ENCODE measurements at regions not wholly inside any gene's neighbourhood (a gene's known extent, or its start where the extent isn't known, plus 50 kb on each side); places are given as distances from the start of the nearest gene placed in this dataset.

DNA sequence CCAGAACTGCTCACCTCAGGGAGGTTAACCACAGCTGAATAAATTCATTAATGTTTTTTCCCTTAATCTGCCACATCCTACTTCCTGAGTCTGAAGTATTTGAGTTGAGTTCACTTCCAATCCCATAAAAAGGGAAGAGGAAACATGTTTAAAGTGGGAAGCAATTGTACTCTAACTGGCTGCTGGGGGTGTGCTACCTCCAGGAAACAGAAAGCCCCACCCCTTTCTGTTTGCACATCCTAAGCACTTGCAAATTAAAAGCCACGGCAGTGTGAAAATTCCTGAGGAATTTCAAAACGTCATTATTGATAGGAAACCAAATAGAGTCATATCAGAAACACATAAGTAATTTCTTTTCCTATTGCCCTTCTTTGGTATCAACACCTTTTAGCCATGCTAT, 307.0 kb upstream of the NR5A2 start:
- no peak for DNase-seq

DNA sequence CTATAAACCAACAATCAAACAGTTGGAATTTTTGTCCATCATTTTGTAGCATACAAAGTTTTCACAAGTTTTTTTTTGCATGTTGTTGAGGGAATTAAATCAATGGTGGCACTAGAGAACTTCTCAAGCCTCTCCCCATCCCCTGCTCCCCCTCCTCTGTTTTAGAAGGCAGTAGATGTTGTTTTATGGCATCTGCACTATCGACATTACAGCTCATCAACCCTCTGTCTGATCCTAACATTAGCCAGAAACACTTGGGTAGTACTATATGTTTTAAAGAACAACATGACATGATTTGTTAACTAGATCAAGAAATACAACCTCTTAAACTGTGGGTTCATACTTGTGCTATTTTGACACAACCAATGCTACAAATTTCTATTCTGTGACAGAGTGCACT, 306.5 kb upstream of the NR5A2 start:
- no peak for DNase-seq

DNA sequence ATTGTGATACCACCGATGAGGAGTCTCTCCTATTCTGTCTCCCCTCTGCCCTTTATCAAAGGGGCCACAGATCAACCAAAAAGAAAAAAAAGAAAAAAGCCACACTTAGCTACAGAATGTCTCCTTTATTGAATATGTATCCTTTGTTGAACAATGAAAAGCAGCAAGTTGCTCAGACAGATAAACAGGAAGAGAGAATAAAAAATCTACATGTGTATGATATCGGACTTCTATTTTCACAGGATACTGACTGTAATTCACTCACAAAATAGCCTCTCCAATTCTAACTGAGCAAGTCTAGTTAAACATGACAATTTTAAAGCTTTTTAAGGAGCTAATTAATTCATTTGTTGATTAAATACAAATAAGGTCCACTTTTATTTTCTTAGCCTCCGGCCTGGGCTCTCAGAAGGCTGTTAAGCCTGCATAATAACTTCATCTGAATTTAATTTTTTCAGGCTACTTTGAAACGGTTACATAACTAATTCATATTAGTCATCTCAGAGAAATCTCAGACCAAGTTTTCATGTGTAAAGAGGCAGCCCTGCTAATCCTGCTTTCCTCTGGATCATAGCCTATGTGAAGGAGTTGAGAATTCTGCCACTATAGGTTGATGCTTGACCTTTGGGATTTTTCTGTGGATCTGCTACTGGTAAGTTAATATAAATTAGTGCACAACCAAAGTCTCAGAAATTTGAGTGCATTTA, 304.1 kb upstream of the NR5A2 start:
- no peak for DNase-seq

DNA sequence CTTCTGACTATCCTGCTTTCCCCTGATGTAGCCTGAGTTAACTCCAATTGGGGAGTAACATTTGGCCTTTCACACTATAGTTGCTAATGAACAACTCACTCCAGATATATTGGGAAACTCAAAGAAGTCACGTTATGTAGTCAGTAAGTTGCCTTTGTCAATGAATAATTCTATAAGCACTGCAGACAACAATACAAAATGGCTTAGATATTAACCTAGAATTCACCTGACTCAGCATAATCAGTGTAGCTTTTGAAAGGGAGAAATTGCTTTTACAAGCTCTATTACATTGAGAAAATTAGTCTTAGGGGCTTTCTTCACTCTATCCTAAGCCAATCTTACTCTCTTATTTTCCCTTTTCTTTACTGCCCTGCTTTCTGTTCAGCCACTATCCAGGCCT, 303.5 kb upstream of the NR5A2 start:
- no peak for DNase-seq

DNA sequence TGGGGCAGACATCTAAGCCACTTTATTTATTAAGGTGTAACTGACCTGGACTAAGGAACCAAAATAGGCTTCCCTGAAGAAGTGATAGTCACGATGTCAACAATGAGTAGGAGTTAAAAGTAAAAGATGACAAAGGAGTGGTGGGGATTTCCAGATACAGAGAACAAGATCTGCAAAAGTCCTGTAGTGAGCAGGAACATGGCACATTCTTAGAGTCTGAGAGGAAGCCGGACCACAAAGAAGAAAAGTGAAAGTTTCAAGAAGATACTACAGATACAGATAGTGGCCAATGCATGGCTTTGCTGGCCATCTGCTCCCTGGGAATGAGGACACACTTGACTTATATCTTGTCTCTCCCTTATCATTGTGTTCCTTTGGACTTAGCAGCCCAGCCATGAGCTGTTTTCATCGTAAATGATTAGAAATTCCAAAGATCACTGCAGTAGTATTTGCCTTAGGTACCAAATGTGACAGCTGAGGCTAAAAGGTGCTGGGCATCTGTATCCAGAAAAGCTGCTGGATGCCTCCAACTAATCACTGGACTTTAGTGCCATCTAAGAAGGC, 302.4 kb upstream of the NR5A2 start:
- no peak for DNase-seq

DNA sequence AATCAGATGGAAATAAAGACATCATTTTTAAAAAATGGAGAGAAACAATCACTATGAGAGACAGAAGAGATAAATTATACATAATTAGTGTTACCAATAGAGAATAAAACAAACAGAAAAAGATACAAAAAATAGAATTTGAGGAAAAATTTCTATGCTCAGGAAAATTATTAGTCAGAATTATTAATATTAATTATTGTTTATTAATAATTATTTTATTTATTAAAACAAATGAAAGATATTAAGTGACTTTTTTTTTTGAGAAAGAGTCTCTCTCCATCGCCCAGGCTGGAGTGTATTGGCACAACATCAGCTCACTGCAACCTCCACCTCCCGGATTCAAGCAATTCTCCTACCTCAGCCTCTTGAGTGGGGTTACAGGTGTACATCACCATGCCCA, 299.8 kb upstream of the NR5A2 start:
- DNase-seq, result no peak

DNA sequence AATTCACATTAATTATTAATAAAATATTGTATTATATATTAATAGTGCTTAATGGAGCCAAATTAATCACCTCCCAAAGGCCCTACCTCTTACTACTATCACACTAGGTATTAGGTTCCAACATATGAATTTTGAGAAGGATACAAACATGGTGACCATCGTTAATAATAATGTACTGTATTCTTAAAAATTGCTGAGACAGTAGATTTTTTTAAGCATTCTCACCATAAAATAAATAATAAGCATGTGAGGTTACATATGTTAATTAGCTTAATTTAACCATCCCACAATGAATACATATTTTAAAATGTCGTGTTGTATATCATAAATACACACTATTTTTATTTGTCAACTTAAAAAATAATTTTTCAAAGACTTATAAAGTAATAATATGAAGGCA, 299.2 kb upstream of the NR5A2 start:
- DNase-seq, result no peak

DNA sequence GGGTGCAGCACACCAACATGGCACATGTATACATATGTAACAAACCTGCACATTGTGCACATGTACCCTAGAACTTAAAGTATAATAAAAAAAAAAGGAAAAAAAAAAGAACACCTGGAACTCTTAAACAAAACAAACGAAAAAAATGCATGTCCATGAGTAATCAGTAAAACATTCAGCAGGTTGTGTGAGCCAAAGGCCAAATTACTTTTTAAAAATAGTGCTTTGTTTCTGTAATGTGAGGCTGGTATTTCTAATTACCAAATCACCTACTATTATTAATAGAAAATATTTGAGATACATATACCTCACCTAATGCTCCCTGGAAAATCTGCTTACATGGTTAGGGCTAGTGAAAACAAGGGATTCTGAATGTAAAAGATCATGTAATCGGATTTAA, 294.4 kb upstream of the NR5A2 start:
- no peak for DNase-seq

DNA sequence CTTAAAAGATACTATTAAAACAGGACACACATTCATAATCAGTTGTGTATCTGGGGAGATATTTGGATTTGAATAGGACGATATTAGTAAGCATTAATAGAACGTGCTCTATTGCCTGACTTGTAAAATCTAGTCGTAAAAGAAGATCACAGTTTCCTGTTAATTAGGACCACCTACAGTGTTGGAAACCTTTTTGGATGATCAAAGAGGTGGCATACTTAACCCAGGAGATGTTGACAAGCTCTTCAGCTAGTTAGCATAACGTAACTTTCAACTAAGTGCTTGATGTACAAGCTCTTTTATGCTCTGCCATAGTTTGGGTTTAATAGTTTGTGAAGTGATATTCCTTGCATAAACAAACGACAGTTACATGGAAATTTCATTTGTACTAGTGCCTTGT, 293.3 kb upstream of the NR5A2 start:
- no peak for DNase-seq

DNA sequence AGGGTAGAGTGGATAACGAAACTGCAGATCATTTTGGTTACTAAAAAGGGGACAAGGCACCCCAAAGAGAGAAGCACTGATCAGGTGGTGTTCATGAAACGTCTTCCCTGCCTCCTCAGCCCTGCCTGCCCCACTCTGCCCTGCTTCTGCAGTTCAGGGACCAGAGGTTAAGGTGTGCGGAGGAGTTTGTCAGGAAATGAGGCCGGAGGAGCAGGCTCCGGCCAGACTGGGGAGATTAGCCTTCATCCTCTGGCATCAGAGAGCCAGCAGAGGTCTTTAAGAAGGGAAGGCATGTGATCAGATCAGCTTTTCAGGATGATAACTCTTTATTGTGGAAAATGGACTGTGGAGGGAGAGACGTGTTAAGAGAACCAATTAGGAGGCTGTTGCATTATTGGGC, 291.9 kb upstream of the NR5A2 start:
- DNase-seq, result no peak

DNA sequence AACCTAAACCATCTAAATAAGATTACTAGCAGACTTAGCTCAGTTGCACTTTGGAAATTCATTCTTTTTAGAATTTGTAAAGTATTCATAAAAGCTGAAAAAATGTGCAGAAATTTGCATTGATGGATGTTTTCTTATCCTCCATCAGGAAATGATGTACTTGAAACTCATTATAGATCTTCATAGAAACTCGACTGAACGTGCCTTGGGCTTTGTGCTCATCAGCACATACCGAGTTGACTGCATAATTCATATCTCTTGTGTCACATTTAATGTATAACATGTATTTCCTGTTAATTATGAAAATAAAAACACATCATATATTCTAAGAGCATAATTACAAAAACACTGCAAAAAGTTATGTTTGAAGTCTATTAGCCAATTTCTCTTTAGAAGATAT, 290.9 kb upstream of the NR5A2 start:
- DNase-seq, result no peak

DNA sequence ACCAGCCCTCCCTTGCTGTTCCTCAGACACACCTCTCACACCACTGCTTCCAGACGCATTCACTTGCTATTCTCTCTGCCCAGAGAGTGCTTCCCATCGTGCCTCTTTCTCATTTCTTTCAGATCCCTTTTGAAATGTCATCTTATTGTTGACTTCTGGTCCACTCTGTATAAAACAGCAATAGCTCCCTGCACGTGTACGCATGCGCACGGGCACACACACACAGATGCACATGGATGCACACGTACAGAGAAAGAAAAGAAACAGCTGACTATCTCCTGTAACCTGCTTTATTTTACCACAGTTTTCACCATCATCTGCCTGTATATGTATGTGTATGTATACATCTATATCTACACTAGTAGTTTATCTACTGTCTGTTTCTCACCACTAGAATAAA, 285.9 kb upstream of the NR5A2 start:
- DNase-seq, result no peak

DNA sequence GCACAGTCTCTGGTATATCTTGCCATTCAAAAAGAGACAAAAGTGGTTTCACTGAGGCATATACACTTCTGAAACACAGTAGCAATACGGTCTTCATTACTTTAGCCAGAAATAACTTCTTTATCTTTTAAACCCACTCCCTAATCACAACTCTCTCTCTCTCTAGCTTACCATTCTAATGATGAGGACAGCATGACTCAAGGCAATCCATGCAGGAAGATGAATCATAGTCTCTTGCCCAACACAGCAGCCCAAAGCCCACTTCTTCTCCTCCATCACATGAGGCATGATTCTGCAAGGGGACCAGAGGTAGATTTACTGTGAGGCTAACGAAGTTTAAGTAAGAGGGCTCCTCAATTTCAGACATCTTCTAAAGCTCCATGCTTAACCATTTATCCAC, 285.0 kb upstream of the NR5A2 start:
- DNase-seq, result no peak

DNA sequence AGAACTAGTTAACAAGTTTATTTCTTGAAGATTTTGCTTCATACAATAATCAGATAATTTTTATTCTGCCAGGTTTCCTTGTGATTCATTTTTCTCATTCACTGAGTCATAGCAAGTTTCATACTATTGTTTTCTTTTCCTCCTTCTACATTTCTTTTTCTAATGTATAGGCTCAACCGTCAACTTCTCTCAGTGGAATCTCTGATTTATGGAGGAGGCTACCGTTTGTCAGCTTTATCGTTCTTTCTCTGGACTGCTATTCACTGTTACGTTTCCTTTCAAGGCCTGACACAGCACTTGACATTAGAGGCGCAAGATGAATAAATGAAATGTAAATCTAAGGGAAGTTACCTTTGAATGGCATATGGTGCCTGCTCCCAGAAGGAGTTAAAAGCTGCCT, 284.3 kb upstream of the NR5A2 start:
- DNase-seq, result no peak

DNA sequence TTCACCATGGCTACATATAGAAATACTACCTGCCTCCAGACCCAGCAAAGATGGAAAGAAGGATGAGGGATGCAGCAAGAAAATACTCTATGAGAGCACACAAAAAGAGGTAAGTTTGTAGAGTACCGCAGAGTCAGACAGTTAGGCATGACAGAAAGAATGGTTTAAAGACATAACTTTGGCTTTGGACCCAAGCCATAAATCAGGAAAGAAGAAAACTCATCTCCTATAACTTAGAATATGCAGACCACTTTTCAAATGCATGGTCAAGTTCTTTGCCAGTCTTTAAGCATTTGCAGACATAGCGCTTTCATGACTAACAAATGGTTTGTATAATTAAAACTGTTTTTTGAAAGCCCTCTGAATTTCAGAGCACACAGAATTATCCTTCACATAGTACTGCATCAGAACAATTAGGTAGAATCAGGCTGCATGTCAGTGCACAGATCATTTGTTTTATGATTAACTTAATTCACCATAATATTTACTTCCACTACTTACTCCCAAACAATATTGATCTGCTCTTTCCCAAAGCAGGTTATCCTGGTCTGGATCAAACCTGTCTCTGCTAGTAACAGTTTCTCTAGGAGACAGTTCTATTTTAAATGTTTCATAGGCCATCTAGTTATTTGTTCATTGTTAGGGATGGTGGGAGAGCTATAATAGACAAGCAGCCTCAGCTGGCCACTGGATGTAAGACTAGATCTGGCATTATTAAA, 280.7 kb upstream of the NR5A2 start:
- no peak for DNase-seq

DNA sequence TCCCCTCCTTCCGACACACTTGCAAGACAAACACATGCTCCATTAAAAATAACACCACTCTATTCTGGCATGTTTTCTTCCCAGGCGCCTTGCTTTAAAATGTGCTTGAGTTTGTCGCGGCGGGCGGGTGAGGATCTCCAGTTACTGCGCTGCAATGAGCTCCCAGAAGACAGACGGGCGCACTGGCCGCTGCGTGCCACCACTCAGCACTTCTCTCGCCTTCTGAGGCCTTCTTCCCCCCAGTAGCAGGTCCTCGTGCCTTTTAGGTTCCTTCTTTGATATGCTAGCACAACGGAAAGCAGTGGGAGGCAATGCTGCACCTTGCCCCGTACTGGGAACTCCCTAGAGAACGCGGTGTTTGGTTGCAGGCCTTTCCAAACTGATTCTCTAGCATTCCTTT, 279.5 kb upstream of the NR5A2 start:
- DNase-seq, result no peak

DNA sequence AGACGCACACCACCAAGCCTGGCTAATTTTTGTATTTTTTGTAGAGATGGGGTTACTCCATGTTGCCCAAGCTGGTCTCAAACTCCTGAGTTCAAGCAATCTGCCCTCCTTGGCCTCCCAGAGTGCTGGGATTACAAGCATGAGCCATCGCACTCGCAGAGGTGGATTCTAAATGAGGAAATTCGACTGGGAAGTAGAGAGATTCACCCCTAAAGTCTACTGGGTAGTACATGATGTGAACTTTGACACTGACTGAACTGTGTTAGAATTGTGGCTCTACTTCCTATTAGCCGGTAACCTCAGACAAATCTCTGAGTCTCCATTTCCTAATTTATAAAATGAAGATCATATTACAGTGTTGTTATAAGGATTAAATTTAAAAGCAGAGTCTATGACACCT, 276.0 kb upstream of the NR5A2 start:
- no peak for DNase-seq

DNA sequence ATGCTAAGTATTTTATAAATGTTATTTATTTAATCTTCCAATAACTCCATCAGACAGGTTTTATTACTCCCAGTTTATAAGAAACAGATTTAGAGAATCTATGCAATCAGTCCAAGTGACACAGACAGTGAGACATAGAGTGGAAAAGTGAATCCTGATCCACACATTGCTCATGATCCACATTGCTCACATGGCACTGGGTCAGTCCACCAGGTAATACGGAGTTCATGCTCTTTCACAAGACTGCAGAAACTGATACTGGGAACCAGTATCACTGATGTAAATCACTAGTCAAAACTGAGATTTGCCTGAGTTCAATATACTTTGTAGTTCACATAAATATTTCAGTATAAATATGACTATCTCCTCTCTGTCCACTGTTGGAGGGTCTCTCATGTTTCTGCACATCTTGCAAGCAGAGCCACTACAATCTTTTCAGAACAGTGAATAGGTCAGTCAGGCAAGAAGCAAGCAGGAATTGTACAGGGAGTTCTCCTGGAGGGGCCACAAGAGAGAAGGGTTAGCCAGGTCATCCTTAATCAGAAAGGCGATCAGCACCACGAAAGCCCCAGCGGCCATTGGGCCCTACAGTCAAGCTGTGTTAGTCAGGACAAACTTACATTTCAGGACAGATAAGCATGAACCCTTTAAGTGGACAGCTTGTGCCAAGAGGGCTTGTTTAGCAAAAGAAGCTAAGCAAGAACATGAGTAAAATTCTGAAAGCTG, 275.4 kb upstream of the NR5A2 start:
- DNase-seq, result no peak

DNA sequence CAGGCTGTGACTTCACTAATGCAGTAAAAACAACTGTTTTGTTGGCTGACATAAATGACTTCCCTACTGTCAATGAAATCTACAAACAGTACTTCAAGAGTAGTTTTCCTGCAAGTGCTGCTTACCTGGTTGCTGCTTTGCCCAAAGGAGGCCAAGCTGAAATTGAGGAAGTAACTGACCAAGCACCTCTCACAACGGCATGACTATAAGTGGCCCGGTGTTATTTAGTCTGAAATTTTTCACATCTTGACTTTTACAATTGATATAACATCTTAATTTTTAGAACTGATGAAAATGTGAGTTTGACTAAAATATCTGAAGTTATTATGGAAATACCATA, 274.9 kb upstream of the NR5A2 start:
- DNase-seq, result no peak

DNA sequence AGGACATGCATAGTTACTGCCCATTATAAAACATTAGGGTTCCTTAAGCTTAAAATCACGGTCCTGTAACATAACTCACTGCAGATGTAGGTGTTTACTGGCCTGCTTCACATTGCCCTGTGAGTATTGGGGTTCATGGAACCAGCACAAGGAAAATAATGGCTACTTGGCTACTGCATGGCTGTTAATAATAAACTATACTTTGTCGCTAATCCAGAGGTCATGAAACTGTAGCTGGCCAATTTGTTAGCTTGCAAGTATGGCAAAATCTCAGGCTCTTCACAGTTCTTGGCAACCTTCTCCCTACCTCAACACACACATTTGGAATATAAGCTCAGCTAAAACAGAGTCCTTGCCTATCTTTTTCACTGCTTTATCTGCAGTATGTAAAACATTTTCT, 274.0 kb upstream of the NR5A2 start:
- no peak for DNase-seq

DNA sequence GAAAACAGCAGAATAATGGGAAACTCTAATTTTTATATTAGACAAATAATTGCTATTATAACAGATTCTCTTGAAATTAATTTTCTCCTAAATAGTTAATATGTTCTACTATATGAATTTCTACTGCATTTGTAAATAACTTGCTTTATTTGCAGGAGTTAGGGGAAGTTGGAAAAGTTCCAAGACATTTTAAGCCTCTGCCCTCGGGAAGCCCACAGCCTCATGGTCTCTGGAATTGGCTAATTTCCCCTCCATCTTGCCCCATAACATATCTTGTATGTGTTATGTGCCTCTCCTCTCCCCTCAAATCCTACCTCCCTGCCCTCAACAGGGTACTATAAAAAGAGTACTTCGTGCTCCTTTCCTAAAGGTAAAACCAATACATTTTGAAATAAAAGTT, 271.4 kb upstream of the NR5A2 start:
- DNase-seq, result no peak

DNA sequence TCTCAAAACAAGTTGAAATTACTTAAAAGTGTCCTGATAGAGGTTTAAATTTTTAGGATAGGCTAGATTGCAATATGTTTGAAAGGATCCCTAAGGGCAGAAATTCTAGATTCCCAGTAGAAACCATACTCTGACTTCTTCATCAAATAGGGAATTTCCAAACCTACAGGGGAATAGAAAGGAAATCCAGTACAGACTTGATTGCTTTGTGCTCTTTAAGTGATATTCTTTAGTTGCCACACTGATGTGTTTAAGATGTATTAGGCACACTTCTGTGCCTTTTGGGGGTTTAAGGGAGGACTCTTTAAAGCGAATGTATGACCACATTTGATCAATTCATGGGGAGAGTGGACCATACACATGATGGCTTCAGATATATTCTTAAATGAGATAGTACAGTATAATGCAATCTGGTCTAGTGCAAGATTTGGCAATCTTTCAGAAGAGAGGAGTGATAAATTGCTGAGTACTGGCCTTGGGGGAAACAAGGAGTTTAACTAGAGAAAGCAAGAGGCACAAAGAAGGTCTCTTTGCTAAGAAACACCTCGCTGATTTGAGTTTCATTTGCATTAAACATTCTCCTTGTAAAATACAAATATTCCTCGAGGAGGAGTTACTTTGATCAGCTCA, 268.8 kb upstream of the NR5A2 start:
- no peak for DNase-seq

DNA sequence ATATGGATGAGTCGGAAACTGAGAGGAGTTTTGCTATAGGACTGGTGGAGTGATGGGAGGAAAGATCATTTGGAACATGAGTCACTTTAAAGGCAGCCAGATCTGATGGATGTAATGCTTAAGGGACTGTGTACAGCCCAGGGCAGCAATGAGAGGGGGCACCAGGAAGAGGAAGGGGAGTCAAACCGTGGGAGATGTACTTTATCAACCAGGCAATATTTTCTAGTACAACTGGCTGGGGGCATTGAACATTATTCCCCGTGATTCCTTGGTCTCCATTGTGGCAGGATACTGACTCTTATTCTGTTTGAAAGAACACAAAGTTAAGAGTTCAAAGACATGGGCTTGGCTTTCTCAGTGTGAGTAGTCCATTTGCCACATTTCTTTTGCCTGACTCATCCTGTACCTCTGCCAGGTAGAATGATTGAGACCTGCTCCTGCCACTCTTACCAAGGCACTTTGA, 268.2 kb upstream of the NR5A2 start:
- DNase-seq, result no peak

DNA sequence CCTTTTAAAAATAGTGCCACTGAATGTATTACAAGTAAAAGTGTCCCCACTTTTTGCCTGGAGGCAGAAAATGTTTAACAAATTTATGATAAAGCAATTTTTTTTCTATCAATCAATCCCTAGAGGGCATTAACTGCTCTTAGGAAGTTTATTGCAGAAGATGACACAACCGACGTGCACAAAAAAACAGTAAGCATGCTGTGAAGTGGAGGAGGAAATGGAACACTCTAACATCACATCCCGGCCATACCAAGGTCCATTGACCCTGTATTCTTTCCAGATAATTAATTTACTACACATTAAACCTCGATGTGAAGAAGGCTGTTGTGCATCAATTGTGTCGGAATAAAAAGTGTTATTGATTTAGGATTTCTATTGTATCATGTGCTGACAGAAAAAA, 264.9 kb upstream of the NR5A2 start:
- DNase-seq, result no peak
